HG02840 (cell line): ENCODE measurements at regions not wholly inside any gene's neighbourhood (a gene's known extent, or its start where the extent isn't known, plus 50 kb on each side); places are given as distances from the start of the nearest gene placed in this dataset.
"Not testable (repeated sequence)": the region's sequence is repeated elsewhere in the genome, so short reads cannot be mapped to it uniquely, and the experiment has no call there.

Experiments used
- ATAC-seq: cut with Tn5 transposase; IDR thresholded peaks from one replicate; pipeline ENCODE4 v1.9.1; 2021; ENCODE audit warnings: mild to moderate bottlenecking, moderate library complexity, moderate number of reproducible peaks; ENCODE audit not compliant: unreplicated experiment, low FRiP score

DNA sequence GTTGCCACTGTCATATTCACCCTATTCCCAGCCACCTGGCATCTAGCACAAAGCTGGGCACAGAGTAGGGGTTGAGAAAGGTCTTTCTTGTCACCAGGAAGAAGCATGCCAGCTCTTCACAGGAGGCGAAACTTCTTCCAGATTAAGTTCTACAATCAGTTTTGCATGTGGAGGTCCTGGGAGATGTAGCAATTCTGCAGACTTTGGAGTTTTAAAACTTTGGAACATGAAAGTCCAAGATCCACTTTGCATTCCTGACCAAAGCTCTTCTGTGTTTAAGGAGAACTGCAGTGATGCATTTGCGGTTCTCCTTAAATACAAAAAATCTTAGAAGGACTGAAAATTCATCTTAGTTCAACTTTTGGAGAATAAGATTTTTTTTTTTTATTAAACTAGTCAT lies 258.5 kb upstream of the USP24 start:
- ATAC-seq: no peak

DNA sequence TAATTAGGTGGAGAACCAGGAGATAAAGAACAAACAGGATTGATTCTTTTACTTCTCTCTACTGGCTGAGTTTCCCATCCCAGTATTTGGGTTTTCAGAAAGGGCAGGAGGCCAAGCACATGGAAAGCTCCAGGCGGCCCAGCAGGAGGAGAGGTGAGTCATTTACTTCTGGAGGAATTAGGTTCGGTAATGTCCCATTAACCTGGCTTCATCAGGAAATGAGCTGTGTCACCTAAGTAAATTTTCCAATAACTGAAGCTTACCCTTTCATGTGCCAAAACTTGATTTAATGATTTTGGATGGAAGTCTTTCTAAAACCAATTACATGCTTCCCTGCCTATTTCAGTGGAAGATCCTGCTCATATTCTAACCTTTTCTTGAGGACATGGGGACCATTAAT lies 257.6 kb upstream of the USP24 start:
- ATAC-seq: no peak

DNA sequence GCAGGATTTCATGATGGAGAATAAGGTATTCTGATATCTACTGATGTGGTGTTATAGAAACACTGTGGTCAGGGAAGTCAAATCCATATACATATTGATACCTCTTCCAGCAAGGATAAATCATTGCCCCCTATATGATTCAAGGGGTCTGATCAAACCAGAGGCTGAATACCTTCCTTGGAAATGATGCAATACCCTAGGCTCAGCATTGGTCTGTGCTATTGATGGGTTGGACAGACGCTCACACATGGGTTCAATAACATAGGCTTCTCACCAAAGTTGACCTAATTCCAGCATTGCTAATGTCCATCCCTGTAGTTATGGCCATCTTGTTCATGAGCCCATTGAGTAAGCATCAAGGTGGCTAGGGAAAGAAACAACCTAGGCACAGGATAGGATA lies 257.0 kb upstream of the USP24 start:
- ATAC-seq: no peak

DNA sequence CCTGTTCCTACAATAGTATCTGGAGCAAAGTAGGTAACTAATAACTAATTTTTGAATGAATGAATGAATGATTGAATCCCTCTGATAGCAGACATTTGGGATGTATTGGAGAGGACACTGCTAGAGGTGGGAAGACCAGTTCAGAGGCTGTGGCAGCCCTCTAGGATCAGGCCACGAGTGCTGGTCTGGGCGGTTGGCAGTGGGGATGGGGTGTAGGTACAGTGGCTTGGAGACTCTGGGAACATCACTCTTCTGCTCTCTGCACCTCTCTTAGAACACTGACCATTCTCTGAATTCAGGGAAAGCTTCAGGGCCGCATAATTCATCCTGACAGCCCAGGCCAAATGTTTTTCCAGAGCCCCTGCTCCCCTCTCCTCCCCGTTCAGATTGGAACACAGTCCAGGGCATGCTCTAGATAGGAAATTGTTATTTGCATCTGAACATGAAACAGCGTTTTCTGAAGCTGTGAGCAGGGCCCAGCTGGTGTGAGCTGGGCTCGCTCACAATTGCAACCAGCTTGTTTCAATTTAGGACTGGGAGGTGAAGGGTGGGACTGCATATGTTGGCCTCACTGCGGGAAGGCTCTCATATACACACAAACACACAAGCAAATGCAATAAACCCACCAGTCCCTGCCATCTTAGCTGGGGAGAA lies 253.1 kb upstream of the USP24 start:
- no peak for ATAC-seq

DNA sequence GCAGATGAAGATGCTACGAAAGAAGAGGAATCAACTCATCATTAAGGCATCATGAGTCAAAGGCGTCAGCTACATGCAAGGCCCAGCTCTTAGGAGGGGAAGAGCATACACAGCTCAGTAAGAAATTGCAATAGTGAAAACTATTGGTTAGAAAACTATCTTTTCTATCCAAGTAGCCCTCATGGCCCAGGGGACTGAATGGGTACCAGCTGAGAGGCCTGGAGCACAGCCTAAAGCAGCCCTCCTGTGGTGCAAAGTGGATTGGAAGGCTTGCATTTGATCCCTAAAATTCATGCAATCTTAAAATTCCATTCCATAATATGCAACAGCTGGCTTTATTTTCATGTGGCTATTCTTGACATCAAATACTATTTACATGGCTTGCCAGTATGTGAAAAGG lies 251.8 kb upstream of the USP24 start:
- no peak for ATAC-seq

DNA sequence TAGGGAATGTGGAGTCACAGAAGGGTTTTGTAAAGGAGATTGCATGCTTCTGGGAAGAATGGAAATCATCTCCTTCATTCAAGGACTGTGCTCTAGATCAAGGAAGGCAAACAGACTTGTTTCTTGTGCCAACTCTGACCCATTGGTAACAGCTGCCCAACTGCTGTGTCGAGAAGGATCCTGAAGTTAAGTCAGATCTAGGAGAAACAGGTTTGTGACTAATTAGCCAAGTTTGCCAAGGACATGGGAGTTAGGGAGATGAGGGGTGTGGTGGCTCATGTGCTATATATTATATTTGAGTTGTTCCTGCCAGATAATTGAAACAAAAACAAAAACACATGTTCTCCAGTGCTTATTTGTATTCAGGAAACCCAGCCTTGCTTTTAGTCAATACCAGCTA lies 251.2 kb upstream of the USP24 start:
- ATAC-seq: no peak

DNA sequence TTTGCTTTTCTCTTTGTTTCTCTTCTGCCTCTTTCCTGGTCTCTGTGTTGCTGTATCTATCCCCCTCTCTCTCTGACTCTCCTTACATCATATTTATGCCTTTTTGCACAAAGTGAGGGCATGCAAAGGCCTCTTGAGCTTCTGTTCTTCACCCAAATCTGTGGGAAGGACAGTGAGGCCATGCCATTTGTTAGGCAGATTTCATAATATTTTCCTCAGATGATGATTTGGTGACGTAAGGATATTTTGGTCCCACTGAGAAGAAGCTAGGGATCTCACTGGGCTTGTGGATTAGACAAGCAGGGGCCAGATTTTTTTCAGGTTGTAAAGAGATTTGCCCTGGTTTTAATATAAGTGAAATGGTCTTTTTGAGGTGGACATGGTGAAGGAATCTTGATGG lies 249.4 kb upstream of the USP24 start:
- ATAC-seq: no peak

DNA sequence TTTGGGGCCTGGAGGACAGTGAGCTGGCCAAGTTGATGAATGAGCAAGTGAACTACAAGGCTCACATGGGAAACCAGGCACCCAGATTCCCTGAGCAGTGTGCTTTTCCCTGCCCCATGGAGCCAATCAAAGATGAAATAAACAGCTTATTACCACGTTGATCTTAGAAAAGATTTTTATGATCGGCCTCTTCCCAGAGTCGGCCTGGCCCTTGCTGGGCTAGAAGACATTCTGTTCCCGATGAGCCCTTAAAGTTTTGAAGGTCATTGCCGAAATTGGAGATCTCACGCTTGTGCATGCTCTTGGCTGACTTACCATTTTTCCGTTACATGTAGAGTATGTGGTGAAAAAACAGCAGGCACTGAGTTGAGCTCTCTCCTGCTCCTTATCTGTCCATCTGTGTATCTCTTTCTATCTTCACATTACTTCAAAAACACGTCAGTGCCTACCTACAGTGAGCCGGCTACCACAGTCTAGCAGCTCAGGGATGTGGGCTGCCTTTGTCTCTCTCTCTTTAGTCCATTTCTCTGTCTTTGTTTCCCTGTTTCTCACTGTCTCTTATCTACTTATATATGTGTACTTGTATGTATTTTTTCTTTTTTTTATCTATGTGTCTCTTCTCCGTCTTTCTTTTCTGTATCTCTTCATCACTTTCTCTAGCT lies 248.8 kb upstream of the USP24 start:
- ATAC-seq: no peak

DNA sequence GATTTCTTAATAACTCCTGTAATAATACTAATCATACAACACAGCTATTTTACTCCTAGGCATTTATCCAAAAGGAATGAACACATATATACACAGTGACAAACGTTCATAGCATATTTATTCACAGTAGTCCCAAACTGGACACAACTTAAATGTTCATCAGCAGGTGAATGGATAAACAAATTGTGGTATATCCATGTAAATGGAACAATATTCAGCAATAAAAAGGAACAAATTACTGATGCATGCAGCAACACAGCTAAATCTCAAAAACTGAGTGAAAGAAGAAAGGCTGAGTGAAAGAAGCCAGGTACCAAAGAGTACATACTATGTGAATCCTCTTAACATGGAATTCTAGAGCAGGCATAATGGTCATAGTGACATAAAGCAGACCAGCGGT lies 242.7 kb upstream of the USP24 start:
- no peak for ATAC-seq

DNA sequence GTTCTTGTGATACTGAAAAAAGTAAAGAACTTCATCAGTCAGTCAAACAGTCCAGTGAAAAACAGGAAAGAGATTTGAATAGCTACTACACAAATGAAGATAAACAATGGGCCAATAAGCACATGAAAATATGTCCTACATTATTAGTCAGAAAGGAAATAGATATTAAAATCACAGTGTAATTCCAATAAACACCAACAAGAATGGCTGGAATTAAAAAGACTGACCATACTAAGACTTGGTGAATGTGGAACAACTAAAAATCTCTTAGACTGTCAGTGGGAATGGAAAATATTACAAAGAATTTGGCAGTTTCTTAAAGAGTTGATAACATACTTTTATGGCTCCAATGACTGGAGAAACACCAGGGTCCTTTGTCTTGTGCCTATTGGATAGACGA lies 241.8 kb upstream of the USP24 start:
- ATAC-seq: no peak

DNA sequence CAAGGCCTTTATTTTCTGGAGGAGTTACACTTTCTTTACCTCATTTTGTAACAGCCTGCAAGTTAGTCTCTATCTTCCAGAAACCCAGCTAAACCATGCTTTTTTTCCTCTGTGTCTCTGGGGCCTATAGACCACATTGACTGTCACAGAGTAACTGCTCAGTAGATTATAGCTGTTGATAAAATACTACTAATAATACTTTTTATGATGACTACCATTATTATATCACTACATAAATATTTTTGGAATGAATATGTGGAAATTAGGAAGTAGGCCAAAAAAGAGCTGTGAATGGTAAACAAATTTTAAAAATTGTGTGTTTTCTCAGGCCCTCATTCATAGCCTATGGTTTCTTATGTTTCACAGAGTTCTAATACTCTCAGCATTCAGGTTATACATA lies 233.1 kb upstream of the USP24 start:
- ATAC-seq: no peak

DNA sequence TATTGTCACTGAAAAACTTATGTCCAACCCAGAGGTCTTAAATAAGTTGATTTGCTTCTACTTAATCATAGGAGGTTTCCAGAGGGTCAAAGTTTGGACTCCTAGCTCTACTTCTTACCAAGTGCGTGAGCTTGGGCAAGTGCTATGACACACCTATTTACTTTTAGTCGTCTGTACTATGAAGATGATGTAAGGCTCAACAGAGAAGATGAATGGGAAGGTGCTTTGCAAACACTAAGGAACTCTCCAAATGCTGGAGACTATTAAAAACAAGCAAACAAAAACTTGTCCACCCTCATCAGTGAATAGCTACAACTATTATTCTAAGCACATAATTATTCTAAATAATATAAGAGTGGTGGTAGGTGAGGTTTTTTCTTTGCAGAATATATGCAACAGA lies 232.3 kb upstream of the USP24 start:
- ATAC-seq: no peak

DNA sequence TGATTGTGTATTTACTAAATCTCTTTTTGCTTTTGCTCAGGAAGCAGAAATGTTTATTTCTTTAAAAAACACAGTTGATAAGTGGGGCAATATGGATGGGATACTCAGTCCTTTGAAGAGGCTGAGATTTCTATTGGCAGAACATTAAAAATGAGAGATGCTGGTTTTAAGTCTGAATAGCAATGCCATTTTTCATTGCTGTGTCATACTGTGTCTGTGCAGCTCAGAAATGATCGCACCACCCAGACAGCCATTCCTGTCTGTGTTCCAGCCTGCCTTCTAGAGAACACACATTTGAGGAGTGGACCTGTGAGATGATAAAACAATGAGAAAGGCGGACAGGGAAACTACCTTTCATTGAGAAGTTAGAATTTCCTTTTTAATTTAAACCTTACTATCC lies 231.2 kb upstream of the USP24 start:
- no peak for ATAC-seq

DNA sequence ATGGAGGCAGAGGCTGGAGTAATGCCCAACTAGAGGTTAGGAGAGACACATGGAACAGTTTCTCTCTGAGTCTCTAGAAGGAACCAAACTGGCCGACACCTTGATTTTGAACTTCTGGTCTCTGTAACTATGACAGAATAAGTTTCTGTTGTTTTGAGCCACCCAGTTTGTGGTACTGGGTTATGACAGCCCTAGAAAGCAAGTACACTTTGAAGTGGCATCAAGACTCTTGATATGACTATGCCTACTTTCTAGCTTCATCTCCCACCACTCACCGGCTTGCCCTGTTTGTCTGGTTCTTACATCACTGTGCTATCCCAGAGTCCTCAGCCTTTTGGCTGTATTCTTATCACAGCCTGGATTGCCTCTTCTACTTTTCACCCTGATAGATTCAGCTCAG lies 230.3 kb upstream of the USP24 start:
- no peak for ATAC-seq

DNA sequence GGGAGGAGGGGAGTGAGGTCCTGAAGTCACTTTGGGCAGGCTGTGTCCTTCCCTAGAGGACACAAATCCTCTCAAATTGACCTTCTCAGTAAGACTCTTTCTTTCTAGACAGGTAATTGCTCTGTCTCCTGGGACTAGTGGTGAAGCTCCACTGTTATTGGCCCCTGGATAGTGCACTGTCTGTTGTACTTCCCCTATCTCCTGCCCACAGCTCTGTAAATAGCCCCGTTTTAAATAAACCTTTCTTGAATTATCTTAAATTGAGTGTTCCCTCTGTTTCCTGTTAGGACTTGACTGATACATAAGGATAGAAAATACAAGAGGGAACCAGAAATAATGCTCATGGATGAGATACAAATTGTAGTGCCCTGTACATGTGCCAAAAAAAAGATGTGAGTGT lies 229.5 kb upstream of the USP24 start:
- no peak for ATAC-seq

DNA sequence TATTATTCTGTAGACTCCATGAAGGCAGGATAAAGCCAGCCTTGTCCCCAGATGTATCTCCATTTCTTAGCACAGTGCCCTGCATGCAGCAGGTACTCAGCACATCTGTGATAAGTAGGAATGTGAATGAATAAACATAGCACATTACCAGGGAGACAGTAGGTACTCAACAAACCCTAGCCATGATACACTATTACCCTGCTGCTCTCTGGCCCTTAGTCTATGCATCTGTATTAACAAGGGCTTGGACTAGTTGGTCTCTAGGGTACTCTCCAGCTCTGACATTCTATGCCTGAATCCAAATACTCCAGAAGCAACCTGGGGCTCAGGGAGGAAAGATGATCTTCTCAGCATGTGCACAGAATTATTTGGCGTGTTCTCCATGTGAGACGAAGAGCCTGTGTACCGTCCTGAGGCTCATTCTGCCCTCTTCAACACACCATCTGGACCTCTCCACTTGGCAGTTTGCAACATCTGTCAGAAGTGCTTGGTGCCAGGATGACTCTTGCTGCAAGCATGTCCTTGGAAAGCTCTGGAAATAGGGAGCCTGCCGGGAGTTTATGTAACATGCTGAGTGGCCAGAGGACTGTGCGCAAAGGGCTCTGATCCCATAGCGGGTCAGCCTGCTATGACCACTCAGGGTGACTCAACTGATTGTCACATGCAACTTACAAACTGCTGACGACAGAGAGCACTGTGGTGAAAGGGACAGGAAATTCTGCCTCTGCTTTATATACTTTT lies 228.2 kb upstream of the USP24 start:
- ATAC-seq: no peak

DNA sequence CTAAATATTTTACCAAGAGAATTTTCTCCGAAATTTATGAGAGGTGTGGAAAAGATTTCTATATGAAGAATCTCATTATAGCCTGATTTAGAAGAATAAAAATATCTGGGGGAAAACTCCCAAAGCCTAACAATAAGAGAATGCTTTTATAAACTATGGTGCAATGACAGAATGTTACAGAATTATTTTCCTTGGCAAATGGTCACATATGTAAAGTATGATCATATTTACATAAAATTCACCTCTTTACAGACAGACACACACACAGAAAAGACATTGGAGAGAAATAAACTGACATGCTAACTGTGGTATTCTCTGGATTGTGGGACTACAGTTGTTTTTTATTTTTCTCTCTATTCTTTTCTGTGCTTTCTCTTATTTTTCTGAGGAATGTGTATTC lies 226.3 kb upstream of the USP24 start:
- no peak for ATAC-seq

DNA sequence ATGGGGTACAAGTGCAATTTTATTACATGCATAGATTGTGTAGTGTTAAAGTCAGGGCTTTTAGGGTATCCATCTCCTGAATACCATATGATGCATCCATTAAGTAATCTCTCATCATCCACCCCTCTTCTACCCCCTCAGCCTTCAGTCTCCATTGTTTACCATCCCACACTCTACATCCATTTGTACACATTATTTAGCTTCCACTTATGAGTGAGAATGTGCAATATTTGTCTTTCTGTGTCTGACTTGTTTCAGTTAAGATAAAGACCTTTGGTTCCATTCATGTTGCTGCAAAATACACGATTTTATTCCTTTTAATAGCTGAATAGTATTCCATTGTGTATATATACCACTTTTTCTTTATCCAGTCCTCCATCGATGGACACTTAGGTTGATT lies 222.5 kb upstream of the USP24 start:
- ATAC-seq: no peak

DNA sequence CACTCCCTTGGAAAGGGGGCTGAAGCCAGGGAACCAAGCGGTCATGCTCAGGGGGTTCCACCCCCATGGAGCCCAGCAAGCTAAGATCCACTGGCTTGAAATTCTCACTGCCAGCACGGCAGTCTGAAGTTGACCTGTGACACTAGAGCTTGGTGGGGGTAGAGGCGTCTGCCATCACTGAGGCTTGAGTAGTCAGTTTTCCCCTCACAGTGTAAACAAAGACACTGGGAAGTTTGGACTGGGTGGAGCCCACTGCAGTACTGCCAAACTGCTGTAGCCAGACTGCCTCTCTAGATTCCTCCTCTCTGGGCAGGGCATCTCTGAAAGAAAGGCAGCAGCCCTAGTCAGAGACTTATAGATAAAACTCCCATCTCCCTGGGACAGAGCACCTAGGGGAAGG lies 215.6 kb upstream of the USP24 start:
- ATAC-seq: not testable (repeated sequence)

DNA sequence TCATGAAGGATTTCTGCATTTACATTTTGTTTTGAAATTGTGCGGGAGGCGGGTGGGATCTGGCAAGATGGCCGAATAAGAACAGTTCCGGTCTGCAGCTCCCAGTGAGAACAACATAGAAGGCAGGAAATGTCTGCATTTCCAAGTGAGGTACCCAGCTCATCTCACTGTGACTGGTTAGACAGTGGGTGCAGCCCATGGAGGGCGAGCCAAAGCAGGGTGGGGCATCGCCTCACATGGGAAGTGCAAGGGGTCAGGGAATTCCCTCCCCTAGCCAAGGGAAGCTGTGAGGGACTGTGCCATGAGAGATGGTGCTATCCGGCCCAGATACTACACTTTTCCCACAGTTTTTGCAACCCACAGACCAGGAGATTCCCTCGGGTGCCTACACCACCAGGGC lies 215.0 kb upstream of the USP24 start:
- not testable (repeated sequence) for ATAC-seq

DNA sequence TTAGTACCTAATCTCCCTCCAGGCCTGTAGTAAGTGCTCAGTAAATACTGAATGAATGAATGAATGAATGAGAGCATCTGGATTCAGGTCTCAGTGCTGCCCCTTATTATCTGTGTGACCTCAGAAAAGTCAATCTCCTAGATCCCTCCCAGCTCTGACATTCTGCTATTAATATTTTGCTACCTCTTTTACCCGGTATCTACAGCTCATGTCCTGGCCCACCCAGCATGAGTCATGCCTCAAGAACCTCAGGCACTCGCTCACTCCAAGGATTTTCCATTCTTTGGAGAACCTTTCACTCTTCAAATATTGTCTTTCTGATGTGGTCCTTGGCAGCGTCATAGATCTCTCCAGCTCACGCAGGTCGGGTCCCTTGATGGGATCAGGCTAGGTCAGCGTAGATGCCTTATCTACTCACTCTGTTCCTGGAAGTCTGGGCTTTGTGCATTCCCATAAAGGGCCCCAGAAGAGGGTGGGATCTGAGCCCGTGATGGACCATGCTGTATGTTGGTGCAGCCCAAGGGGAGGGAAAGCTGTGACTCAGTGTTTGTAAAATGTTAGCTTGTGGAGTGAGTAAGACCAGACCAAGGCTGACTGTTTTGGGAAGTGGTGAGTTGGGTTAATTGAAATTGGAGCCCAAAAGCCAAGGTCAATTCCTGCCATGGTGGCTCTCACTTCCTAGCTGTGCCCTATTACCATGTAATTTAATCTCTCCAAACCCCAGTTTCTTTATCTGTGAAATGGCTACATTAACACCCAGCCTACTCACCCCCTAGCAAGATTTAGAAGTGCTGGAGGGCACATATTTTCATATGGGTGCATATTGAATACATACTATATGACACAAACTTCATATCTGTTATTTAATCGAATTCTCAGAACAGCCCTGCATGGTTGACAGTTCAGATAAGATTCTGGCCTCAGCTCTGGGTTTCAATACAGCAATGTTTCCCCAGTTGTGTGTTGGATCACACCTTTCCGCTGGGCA lies 214.1 kb upstream of the USP24 start:
- no peak for ATAC-seq
